DMS153 treated with DMSO at 0.1 percent for 48 hours (cell line): ENCODE measurements at regions not wholly inside any gene's neighbourhood (a gene's known extent, or its start where the extent isn't known, plus 50 kb on each side); places are given as distances from the start of the nearest gene placed in this dataset.
"Not testable (repeated sequence)": the region's sequence is repeated elsewhere in the genome, so short reads cannot be mapped to it uniquely, and the experiment has no call there.

Experiments
- DNase-seq: peaks from one replicate; lab custom pipeline; 2025; ENCODE audit not compliant: unreplicated experiment; lab: John Stamatoyannopoulos, UW

- DNase-seq, result no peak
Observed at GRCh38 chr6:163702736-163703135, 288.2 kb downstream of the QKI start.

- DNase-seq, result no peak
Observed at GRCh38 chr6:163701762-163702161, 287.2 kb downstream of the QKI start.

GRCh38 chr6:163698086-163698485, 283.6 kb downstream of the QKI start:
- DNase-seq, result no peak

GRCh38 chr6:163696311-163696710, 281.8 kb downstream of the QKI start:
- not testable (repeated sequence) for DNase-seq

GRCh38 chr6:163695414-163695864, 280.9 kb downstream of the QKI start:
- no peak for DNase-seq

- DNase-seq, result no peak
Observed at GRCh38 chr6:163694988-163695398, 280.5 kb downstream of the QKI start.

GRCh38 chr6:163694072-163694471, 279.6 kb downstream of the QKI start:
- DNase-seq, result no peak

- no peak for DNase-seq
Observed at GRCh38 chr6:163691049-163691448, 276.5 kb downstream of the QKI start.

GRCh38 chr6:163688739-163689362, 274.3 kb downstream of the QKI start:
- no peak for DNase-seq

GRCh38 chr6:163687075-163687474, 272.6 kb downstream of the QKI start:
- DNase-seq, result no peak

- no peak for DNase-seq
Observed at GRCh38 chr6:163686301-163686700, 271.8 kb downstream of the QKI start.

GRCh38 chr6:163683105-163683622, 268.6 kb downstream of the QKI start:
- DNase-seq, result no peak

GRCh38 chr6:163679753-163680152, 265.2 kb downstream of the QKI start:
- no peak for DNase-seq

GRCh38 chr6:163679012-163679660, 264.6 kb downstream of the QKI start:
- no peak for DNase-seq

- no peak for DNase-seq
Observed at GRCh38 chr6:163675611-163676010, 261.1 kb downstream of the QKI start.

GRCh38 chr6:163672710-163673109, 258.2 kb downstream of the QKI start:
- DNase-seq, result no peak

GRCh38 chr6:163671791-163672190, 257.3 kb downstream of the QKI start:
- DNase-seq, result no peak

- no peak for DNase-seq
Observed at GRCh38 chr6:163671355-163671754, 256.8 kb downstream of the QKI start.

GRCh38 chr6:163670336-163670735, 255.8 kb downstream of the QKI start:
- DNase-seq, result no peak

- DNase-seq, result no peak
Observed at GRCh38 chr6:163668061-163668426, 253.5 kb downstream of the QKI start.

- DNase-seq, result no peak
Observed at GRCh38 chr6:163667372-163668060, 253.0 kb downstream of the QKI start.

GRCh38 chr6:163665464-163665863, 250.9 kb downstream of the QKI start:
- DNase-seq, result no peak
